Right hindlimb (tissue), 1 donor: ENCODE measurements at regions not wholly inside any gene's neighbourhood (a gene's known extent, or its start where the extent isn't known, plus 50 kb on each side); places are given as distances from the start of the nearest gene placed in this dataset.
"Not testable (repeated sequence)": the region's sequence is repeated elsewhere in the genome, so short reads cannot be mapped to it uniquely, and the experiment has no call there.

Experiments used
- DNase-seq: peaks from one replicate; pipeline ENCODE4 v3.0.0-alpha.2; 2018

GRCh38 chr17:31609996-31610910, 218.8 kb downstream of the RAB11FIP4 start:
- DNase-seq, result no peak

GRCh38 chr17:31609331-31609730, 217.9 kb downstream of the RAB11FIP4 start:
- no peak for DNase-seq

- no peak for DNase-seq
Observed at GRCh38 chr17:31608659-31609254, 217.3 kb downstream of the RAB11FIP4 start.

- DNase-seq, result no peak
Observed at GRCh38 chr17:31605761-31606160, 214.3 kb downstream of the RAB11FIP4 start.

GRCh38 chr17:31604936-31605335, 213.5 kb downstream of the RAB11FIP4 start:
- DNase-seq, result no peak

- not testable (repeated sequence) for DNase-seq
Observed at GRCh38 chr17:31600144-31600543, 208.7 kb downstream of the RAB11FIP4 start.

GRCh38 chr17:31598921-31599571, 207.6 kb downstream of the RAB11FIP4 start:
- no peak for DNase-seq

GRCh38 chr17:31598399-31598782, 206.9 kb downstream of the RAB11FIP4 start:
- no peak for DNase-seq

- no peak for DNase-seq
Observed at GRCh38 chr17:31597646-31598398, 206.3 kb downstream of the RAB11FIP4 start.

GRCh38 chr17:31596382-31597323, 205.2 kb downstream of the RAB11FIP4 start:
- DNase-seq, result peak; percentile 76

GRCh38 chr17:31595666-31596381, 204.3 kb downstream of the RAB11FIP4 start:
- DNase-seq, result no peak

- no peak for DNase-seq
Observed at GRCh38 chr17:31595076-31595475, 203.6 kb downstream of the RAB11FIP4 start.

- no peak for DNase-seq
Observed at GRCh38 chr17:31594416-31594815, 202.9 kb downstream of the RAB11FIP4 start.

GRCh38 chr17:31593806-31594205, 202.3 kb downstream of the RAB11FIP4 start:
- DNase-seq, result peak; percentile 80

GRCh38 chr17:31591924-31592323, 200.4 kb downstream of the RAB11FIP4 start:
- DNase-seq, result no peak

GRCh38 chr17:31588512-31588911, 197.0 kb downstream of the RAB11FIP4 start:
- DNase-seq, result no peak

GRCh38 chr17:31588034-31588433, 196.6 kb downstream of the RAB11FIP4 start:
- no peak for DNase-seq
